ENCODE measurements at regions not wholly inside any gene's neighbourhood (a gene's known extent, or its start where the extent isn't known, plus 50 kb on each side); places are given as distances from the start of the nearest gene placed in this dataset.

DNA sequence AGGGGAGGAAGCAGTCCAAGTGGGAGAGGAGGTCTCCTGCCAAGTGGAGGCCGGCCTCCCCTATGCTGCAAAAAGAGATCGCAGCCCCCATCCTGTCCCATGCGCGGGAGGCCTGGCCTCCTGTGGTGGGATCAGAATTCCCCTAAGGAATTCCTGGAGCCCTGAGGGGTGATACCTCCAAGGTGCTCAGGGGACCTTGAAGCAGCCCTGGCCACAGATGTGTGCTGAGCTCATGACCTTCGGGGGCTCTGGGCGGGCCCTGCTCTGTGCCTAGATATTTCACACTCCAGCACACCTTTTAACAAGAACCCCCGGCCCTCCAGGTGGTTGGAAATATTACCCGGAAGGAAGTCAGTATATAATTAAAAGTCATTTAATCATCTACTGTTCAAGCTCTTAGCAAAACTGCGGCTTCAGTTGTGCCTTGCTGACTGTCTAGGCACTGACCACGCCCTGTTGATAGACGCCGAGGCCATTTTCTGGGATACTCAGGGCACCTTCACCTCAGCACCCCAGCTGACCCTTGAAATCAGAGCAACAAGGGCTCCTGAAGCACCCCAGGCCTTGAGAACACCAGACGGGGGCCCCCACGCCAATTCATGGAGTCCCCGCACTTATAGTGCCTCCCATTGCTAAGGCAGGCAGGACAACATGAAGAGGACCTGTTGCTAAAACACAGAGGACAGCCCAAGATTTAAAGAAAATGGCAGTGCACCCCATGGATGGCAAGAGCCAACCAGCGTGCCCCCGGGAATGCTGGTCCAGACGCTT, 119.1 kb downstream of the NDUFA10 start:
- DNase-seq = no peak

GRCh38 chr2:239905306-239905705, 119.8 kb downstream of the NDUFA10 start:
- no peak for DNase-seq

DNA sequence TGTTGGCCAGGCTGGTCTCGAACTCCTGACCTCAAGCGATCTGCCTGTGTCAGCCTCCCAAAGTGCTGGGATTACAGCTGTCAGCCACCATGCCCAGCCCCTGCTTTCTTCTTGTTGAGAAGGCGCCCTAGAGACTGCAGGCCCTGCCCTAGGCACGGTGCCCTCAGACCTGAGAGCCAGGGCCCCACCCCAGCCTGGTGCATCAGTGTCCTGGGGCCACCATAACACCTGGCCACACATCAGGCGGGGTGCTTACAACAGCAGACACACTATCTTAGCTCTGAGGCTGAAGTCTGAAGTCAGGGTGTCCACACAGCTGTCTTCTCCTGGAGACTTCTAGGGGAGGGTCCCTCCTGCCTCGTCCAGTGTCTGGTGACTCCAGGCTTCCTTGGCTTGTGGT, 120.6 kb downstream of the NDUFA10 start:
- no peak for DNase-seq

GRCh38 chr2:239903803-239904202, 121.3 kb downstream of the NDUFA10 start:
- DNase-seq = no peak

- DNase-seq = no peak
Measured at GRCh38 chr2:239903210-239903609, 121.9 kb downstream of the NDUFA10 start.

GRCh38 chr2:239902749-239903201, 122.4 kb downstream of the NDUFA10 start:
- no peak for DNase-seq

DNA sequence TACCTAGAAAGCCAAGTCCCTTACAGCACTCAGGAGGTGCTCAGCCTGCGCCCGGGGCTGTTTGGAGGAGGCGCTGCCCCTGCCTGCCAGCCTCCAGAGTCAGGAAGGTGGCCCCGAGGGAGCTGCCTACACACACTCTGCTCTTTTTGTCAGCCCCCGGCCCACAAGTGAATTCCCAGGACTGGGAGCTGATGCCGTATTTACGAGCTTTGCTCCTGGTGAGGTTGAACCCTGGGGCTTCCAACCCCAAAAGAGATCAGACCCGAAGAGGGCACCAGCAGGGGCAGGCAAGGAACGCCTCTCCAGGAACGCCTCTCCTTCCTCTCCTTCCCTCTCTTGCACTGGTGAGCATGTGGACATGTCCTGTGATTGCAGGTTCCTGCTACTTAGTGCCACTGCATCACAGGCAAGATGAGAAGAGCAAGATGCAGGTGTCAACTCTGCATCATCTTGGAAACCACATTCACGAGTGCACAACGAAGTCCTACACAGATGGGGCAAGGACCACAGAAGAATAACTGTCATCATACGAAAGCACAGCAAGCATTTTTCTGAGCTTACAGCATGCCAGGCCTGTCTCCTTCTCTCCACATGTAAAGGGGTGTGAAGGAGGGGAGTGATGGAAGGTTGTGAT, 126.7 kb downstream of the NDUFA10 start:
- DNase-seq = no peak

DNA sequence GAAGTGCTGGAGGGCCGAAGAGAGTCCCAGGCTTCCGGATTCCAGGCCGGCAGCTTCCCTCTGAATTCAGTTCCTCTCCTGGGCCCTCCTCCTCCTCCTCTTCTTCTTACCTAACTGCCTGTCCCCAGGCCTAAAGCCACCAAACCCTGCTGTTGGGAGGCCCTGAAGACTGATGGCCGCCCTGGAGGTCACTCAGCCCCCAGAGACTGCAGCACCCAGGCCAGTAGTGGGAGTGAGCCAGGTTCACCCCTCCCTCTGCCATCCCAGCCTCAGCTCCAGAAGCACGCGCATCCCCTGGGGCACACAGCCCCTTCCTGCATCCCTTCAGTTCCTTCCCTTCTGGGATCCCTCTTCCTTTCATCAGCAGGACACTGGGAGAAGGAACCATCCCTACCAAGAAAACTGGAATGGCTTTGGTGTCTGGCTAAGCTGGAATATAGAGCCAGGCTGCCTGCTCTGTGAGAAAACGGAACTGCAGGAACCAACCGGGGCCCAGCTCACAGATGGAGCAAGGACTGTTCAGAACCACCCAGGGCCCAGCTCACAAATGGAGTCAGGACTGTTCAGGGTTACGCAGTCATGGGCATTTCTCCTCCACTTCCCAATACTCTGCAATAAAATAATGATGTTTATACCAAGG, 127.4 kb downstream of the NDUFA10 start:
- DNase-seq = no peak

DNA sequence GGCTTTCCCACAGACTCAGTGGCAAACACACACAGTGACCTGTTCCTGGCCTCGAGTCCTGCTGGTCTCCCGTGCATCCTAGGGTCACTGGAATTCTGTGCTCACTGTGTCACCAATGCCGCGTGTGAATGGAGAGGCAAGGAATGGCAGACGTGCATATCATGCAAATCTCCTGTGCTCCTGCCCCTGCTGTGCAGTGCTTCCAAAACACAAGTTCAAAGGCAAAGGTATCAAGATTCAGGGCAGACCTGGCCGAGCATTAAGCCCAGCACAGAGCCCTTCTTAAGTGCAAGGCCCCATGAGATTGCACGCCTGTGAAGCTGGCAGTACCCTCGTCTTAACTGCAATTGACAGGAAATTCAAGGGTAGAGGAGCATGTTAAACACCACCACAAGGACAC, 129.1 kb downstream of the NDUFA10 start:
- no peak for DNase-seq

GRCh38 chr2:239895669-239896068, 129.5 kb downstream of the NDUFA10 start:
- no peak for DNase-seq

GRCh38 chr2:239895116-239895515, 130.0 kb downstream of the NDUFA10 start:
- DNase-seq = no peak

GRCh38 chr2:239894276-239894675, 130.9 kb downstream of the NDUFA10 start:
- DNase-seq = no peak

GRCh38 chr2:239893236-239893515, 132.0 kb downstream of the NDUFA10 start:
- DNase-seq = no peak

GRCh38 chr2:239892441-239893235, 132.5 kb downstream of the NDUFA10 start:
- no peak for DNase-seq

DNA sequence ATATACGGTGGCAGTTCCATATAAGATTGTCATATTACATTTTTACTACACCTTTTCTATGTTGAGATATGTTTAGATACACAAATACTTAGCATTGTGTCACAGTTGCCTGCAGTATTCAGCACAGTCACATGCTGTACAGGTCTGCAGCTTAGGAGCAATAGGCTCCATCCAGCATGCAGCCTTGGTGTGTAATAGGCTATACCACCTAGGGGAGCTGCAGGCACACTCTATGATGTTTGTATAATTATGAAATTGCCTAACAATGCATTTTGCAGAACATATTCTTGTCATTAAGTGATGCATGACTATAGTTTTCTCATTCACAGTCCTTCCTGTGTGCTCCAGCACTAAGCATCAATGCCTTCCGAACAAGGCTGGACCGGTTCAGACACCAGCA, 133.4 kb downstream of the NDUFA10 start:
- DNase-seq = no peak

DNA sequence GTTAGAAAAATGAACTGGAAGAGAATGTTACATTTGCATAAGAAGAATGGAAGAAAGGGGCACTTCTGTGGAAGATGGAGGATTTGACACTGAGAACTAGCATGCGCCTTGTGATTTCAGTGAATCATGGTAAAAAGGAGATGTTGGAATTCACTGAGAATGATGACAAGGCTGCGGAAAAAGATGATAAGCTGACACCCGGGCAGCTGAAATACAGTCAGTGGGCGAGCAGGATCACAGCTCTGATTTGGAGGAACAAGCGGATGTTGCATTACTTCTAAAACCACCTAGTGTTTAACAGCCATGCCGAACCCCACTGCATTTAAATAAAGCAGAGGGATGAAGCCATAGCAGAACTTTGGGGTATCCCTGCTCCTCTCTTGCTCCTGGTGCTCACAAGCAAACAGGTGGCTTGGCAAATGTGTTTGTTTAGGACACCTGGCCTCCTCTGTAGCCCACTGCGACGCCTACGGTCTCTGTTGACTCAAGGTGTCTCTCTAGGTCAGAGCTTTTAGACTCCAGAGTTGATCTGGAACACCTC, 134.9 kb downstream of the NDUFA10 start:
- DNase-seq = no peak

GRCh38 chr2:239889641-239890121, 135.5 kb downstream of the NDUFA10 start:
- DNase-seq = no peak

DNA sequence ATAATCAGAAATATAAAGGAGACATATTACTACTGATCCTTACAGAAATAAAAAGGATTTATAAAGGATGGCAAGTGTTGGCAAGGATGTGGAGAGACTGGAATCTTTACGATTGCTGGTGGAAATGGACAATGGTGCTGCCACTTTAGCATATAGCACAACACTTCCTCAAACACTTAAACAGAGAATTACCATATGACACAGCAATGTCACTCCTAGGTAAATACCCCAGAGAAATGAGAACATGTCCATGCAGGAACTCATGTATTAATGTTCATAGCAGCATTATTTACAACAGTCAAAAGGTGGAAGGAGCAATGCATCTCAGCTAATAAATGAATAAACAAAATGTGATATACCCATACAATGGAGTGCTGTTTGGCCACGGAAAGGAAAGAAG, 137.5 kb downstream of the NDUFA10 start:
- DNase-seq = no peak

GRCh38 chr2:239886781-239887180, 138.4 kb downstream of the NDUFA10 start:
- DNase-seq = no peak

- DNase-seq = no peak
Measured at GRCh38 chr2:239884875-239885274, 140.3 kb downstream of the NDUFA10 start.

- no peak for DNase-seq
Measured at GRCh38 chr2:239884051-239884405, 141.1 kb downstream of the NDUFA10 start.

DNA sequence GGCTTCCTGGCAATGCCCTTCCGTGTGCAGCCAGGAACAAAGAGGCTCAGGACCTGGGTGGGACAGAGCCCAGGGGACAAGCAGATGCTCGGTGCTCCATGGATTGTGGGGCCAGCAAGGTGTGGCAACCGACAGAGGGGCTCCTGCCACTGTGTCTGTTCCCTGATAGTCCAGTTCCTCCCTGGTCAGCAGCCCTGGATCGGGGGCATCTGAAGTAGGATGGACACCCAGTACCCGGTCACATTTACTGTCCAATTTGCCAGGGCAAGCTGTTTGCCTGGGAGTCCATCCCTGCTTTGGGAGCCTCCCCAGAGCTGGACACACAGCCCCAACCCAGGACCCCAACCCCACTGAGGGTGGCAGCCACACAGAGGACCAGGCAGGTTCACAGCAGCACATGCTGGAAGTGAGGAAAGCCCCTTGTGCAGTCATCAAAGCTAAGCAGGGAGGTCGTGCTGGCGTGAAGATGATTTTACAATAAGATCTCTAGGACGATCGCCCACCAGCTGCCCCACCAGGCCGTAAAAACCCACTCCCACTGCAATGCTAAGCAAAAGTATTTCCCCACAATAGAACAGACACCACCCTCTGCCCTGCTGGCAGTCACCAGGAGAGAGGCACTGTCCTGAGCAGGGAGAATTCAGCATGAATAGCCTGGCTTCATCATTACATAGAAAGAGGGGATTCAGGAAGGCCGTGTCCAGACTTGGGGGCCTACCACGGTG, 141.7 kb downstream of the NDUFA10 start:
- no peak for DNase-seq
